Heart right ventricle (tissue), 16 donors: ENCODE measurements at regions not wholly inside any gene's neighbourhood (a gene's known extent, or its start where the extent isn't known, plus 50 kb on each side); places are given as distances from the start of the nearest gene placed in this dataset.
"Not testable (repeated sequence)": the region's sequence is repeated elsewhere in the genome, so short reads cannot be mapped to it uniquely, and the experiment has no call there.

Experiments
- ATAC-seq, 8 donors: fragments of 200-7000 bp; cut with Tn5 transposase; one replicate each; pipeline ENCODE4 v1.9.1; 2020; ENCODE audit warnings: mild to moderate bottlenecking in 8 of 8, moderate library complexity in 8 of 8, moderate number of reproducible peaks in 1 of 8
- DNase-seq, 2 donors: peaks; one replicate each; pipeline ENCODE4 v3.0.0-alpha.2; 2020
- H3K27ac ChIP-seq, 10 donors: fragments of 200-600 bp; sonication (generic) in 2 of 10; one replicate each; pipeline versions ENCODE4 v1.5.0 to v1.8.0; 2020 to 2022; ENCODE audit warnings: mild to moderate bottlenecking in 3 of 10
- H3K27me3 ChIP-seq, 7 donors: fragments of 200-600 bp; one replicate each; pipeline ENCODE4 v1.8.0; 2021 to 2022; ENCODE audit warnings: mild to moderate bottlenecking in 2 of 7
- H3K36me3 ChIP-seq, 9 donors: fragments of 200-600 bp; sonication (generic) in 1 of 9; one replicate each; pipeline versions ENCODE4 v1.5.0 to v1.8.0; 2020 to 2022; ENCODE audit warnings: mild to moderate bottlenecking in 2 of 9
- H3K4me1 ChIP-seq, 9 donors: fragments of 200-600 bp; sonication (generic) in 1 of 9; one replicate each; pipeline versions ENCODE4 v1.5.0 to v1.8.0; 2020 to 2022; ENCODE audit warnings: mild to moderate bottlenecking in 4 of 9
- H3K4me3 ChIP-seq, 10 donors: fragments of 200-600 bp; sonication (generic) in 2 of 10; one replicate each; pipeline versions ENCODE4 v1.5.0 to v1.8.0; 2020 to 2022; ENCODE audit warnings: mild to moderate bottlenecking in 7 of 10, moderate library complexity in 2 of 10
- H3K9me3 ChIP-seq, 11 donors: fragments of 200-600 bp in 10 of 11; sonication (generic) in 2 of 11; one replicate each; pipeline versions ENCODE4 v1.5.0 to v1.8.0; 2013 to 2022; ENCODE audit warnings: mild to moderate bottlenecking in 2 of 11, control low read depth in 1 of 11, moderate library complexity in 1 of 11
- WGBS, 2 donors: extraction: QIAGEN DNeasy Blood & Tissue Kit; methylation state at CpG; one replicate each; pipeline ENCODE4 v1.1.7; 2013; ENCODE audit warnings: inconsistent platforms in 1 of 2; 5-methylcytosine and 5-hydroxymethylcytosine counted together
- intact Hi-C, 10 donors: fragments of 100-400 bp; cut with DNase I; formaldehyde crosslinking; loops; one replicate each; pipeline versions ENCODE4 v1.11.1 to v1.14.2; 2022
- TF ChIP-seq, protein P1 (sequence below), 9 donors: fragments of 200-600 bp; sonication (generic) in 2 of 9; IDR thresholded peaks; one replicate each; pipeline versions ENCODE4 v1.5.0 to v1.8.0; 2021 to 2022; ENCODE audit warnings: antibody characterized with exemption in 9 of 9, mild to moderate bottlenecking in 5 of 9, moderate library complexity in 1 of 9
- donor health status: Arrhythmogenic right ventricular cardiomyopathy.
- donor health status: ischemic (EF 13 %, LVEDD 7.1; RV severe dilation, severe dysfunction).
- donor health status: healthy with polysubstance abuse.
- donor health status: DM: no; HTN: yes; CAD: no.
- donor health status: DM: no; HTN: no; CAD: no.
- donor health status: ischemic (EF 25% LVEDD 6.9; RV normal size, moderate dysfunction).
- donor health status: ischemic (EF 25% LVEDD 5.7; RV mildly dilated, moderate dysfunction).
- donor health status: healthy.
- donor health status: DM: yes; HTN: yes; CAD: no.
- donor health status: Ischemic cardiomyopathy.
- donor health status: ischemic (EF 35%, LVEDD 5.7; RV mildly dilated, moderate dysfunction).
- donor health status: nonischemic (EF 11% LVEDD 7.7; RV severe dilation, severe dysfunction).
- donor health status: DM: yes; HTN: yes; CAD: no.
- donor health status: PGD.
- donor health status: ischemic (EF 29% LVEDD 5.4; RV normal size, mild dysfunction).
- donor health status: nonischemic (EF 23%, LVEDD 6.1; RV moderate dilation, normal function).

DNA sequence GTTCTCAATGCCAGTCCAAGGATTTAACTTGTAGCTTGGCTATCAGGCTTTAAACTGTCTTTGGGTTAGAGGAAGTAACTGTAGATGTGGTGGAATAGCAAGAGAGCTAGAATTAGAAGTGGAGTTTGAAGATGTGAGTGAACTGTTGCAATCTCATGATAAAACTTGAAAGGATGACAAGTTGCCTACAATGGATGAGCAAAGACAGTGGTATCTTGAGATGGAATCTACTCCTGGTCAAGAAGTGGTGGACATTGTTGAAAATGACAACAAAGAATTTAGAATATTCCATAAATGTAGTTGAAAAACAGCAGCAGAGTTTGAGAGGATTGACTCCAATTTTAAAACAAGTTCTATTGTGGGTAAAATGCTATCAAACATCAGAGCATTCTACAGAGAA, 199.0 kb downstream of the DUSP6 start:
- ATAC-seq (no peak), DNase-seq (no peak)
- Histone ChIP-seq H3K27ac (no peak overlapping the region), H3K27me3 (no peaks in the 10 kb centered on the region), H3K9me3 (peaks cover 0 to 7% (median 0%) of the 10 kb centered on the region in 11 donors), H3K4me3 (no peak overlapping the region), H3K36me3 (no peaks in the 10 kb centered on the region), H3K4me1 (peaks cover 0 to 36% (median 4%) of the 10 kb centered on the region in 9 donors)
- intact Hi-C loops = no loop called here
- TF ChIP-seq, protein P1, sequence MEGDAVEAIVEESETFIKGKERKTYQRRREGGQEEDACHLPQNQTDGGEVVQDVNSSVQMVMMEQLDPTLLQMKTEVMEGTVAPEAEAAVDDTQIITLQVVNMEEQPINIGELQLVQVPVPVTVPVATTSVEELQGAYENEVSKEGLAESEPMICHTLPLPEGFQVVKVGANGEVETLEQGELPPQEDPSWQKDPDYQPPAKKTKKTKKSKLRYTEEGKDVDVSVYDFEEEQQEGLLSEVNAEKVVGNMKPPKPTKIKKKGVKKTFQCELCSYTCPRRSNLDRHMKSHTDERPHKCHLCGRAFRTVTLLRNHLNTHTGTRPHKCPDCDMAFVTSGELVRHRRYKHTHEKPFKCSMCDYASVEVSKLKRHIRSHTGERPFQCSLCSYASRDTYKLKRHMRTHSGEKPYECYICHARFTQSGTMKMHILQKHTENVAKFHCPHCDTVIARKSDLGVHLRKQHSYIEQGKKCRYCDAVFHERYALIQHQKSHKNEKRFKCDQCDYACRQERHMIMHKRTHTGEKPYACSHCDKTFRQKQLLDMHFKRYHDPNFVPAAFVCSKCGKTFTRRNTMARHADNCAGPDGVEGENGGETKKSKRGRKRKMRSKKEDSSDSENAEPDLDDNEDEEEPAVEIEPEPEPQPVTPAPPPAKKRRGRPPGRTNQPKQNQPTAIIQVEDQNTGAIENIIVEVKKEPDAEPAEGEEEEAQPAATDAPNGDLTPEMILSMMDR (IDR thresholded peaks at IDR 0.05) = no peak

DNA sequence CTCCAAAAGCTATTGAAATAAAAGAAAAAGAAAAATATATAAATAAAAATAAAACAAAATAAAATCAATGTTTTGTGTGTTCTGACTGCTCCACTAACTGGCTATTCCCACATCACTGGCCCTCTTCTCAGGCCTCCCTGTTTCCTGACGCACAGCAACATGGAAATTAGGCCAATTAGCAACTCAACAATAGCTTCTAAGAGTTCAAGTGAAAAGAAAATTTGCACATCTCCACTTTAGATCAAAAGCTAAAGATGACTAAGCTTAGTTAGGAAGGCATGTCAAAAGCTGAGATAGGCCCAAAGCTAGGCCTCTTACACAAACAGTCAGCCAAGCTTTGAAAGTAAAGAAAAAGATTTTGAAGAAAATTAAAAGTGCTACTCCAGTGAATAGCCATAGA, 200.8 kb downstream of the DUSP6 start:
- H3K4me1 ChIP-seq = peaks cover 0 to 18% (median under 1%) of the 10 kb centered on the region in 9 donors
- no peaks in the 10 kb centered on the region for H3K36me3 ChIP-seq
- intact Hi-C loops = no loop called here
- H3K4me3 ChIP-seq = no peak overlapping the region
- ATAC-seq (no peak), DNase-seq (no peak)
- TF ChIP-seq, protein P1 (IDR thresholded peaks at IDR 0.05) = no peak
- 92 to 97% methylated on average over 1 of the region's 1 CpG for WGBS, 2 donors
- H3K27me3 ChIP-seq = no peaks in the 10 kb centered on the region
- H3K27ac ChIP-seq = no peak overlapping the region
- H3K9me3 ChIP-seq = peaks cover 0 to 7% (median 0%) of the 10 kb centered on the region in 11 donors

DNA sequence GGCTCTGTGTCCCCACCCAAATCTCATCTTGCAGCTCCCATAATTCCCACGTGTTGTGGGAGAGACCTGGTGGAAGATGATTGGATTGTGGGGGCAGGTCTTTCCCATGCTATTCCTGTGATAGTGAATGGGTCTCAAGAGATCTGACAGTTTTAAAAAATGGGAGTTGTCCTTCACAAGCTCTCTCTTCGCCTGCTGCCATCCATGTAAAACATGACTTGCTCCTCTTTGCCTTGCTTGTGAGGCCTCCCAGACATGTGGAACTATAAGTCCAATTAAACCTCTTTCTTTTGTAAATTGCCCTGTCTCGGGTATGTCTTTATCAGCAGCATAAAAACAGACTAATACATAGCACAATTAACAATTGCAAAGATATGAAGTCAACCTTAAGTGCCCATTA, 201.5 kb downstream of the DUSP6 start:
- H3K9me3 ChIP-seq, H3K27ac ChIP-seq, H3K27me3 ChIP-seq, intact Hi-C loops, ATAC-seq, DNase-seq, H3K4me3 ChIP-seq, H3K36me3 ChIP-seq: not testable (repeated sequence)
- WGBS, 2 donors = 89 to 94% methylated on average over 3 of the region's 3 CpGs
- peaks cover 0 to 11% (median 0%) of the 10 kb centered on the region in 9 donors for H3K4me1 ChIP-seq

DNA sequence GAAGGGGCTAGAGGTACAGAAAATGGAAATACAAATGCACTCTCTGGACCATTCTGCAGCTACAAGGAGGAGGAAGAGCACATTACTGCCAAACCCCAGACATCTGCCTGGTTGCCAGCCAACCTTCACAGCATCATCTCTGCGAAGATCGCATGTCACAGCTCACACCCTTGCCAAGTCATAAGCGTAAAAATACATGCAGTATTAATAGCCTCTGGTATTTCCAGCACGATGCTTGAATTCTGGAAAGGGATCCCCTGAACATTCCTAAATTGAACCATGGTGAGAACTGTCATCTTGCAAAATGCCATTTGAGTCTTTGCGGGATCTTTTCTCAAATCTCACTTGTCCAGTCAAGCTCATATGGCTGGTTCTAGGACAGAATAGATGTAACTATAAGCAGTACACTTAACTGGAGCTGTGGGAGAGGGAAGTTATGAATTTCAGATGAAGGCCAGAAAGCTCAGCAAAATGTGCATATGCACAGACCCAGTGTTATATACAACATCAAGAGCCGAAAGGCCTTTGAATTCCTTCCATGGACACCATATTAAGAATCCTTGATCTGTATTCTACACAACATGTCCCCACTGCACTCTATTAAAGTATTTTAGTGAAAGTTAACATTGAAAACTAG, 211.6 kb downstream of the DUSP6 start:
- peak overlapping the region in 9 of 10 donors; percentile 22 to 80 (median 56) for H3K27ac ChIP-seq
- 38 to 55% methylated on average over 6 of the region's 6 CpGs for WGBS, 2 donors
- peaks cover 0 to 29% (median 15%) of the 10 kb centered on the region in 9 donors for H3K4me1 ChIP-seq
- peak; percentile 56 to 79 for DNase-seq
- ATAC-seq = peak; percentile 77 to 97 (median 96)
- H3K9me3 ChIP-seq = no peaks in the 10 kb centered on the region
- TF ChIP-seq, protein P1 (IDR thresholded peaks at IDR 0.05) = no peak
- intact Hi-C loops = loop anchor here in 1 of 10 donors (10.0 kb wide), 1 partner anchor 204 kb away; no protein-coding TSS in a partner anchor
- H3K27me3 ChIP-seq = no peaks in the 10 kb centered on the region
- H3K36me3 ChIP-seq = no peaks in the 10 kb centered on the region
- no peak overlapping the region for H3K4me3 ChIP-seq

DNA sequence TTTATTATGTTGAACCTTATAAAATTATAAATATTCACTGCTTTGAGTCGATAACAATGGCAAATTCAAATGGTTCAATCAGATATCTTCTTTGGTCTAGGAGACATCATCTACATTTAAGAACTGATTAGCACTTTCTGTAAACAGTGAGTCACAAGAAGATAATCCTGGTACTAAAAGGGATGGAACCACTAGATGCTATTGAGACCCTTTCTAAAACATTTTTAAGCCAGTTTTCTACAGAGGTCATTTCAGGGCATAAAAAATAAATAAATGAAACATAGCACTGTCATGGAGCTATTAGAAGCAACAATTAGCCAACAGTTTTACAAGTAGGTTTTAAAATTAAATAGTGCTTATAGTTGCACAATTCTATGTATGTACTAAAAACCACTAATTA, 212.2 kb downstream of the DUSP6 start:
- Histone ChIP-seq H3K4me1 (peaks cover 0 to 29% (median 15%) of the 10 kb centered on the region in 9 donors), H3K4me3 (no peak overlapping the region), H3K27ac (peak overlapping the region in 3 of 10 donors; percentile 35 to 80 (median 72)), H3K9me3 (no peaks in the 10 kb centered on the region), H3K27me3 (no peaks in the 10 kb centered on the region), H3K36me3 (no peaks in the 10 kb centered on the region)
- DNase-seq = no peak
- no peak for ATAC-seq
- intact Hi-C loops = loop anchor here in 1 of 10 donors (10.0 kb wide), 1 partner anchor 205 kb away; no protein-coding TSS in a partner anchor
- TF ChIP-seq, protein P1 (IDR thresholded peaks at IDR 0.05) = no peak
- 87 to 90% methylated on average over 1 of the region's 1 CpG for WGBS, 2 donors
